ENCODE measurements at regions not wholly inside any gene's neighbourhood (a gene's known extent, or its start where the extent isn't known, plus 50 kb on each side); places are given as distances from the start of the nearest gene placed in this dataset.

- Histone ChIP-seq H3K23me2 (ENCODE audit: low read depth, low read length) (no peaks in the 10 kb centered on the region), H3K9ac (replicated peaks in 1 of 4; ENCODE audit: extremely low read depth in 1 of 4, low read depth in 3 of 4, low read length in 3 of 4) (no peak overlapping the region), H3K4ac (replicated peaks; ENCODE audit: insufficient read length, low read depth, low read length) (no peak overlapping the region), H3K79me1 (ENCODE audit: low read depth, low read length) (no peaks in the 10 kb centered on the region), H2AFZ (ENCODE audit: low read length) (no peak overlapping the region), H3K23ac (ENCODE audit: insufficient read length) (no peak overlapping the region), H4K8ac (ENCODE audit: extremely low read depth, insufficient read depth, low read length) (no peak overlapping the region), H3K27me3 (replicated peaks in 1 of 4; ENCODE audit: control insufficient read depth in 3 of 4, extremely low read depth in 1 of 4, insufficient read depth in 3 of 4, low read length in 3 of 4) (no peaks in the 10 kb centered on the region), H3K79me2 (ENCODE audit: control insufficient read depth in 1 of 2, insufficient read depth in 2 of 2, low read length in 2 of 2) (no peaks in the 10 kb centered on the region), H4K91ac (replicated peaks; ENCODE audit: insufficient read length, low read length) (no peak overlapping the region), H3K56ac (replicated peaks; ENCODE audit: insufficient read length, low read depth, low read length) (no peak overlapping the region), H2BK5ac (ENCODE audit: low read depth, low read length) (no peak overlapping the region), H2BK12ac (ENCODE audit: low read depth, low read length) (no peak overlapping the region), H2BK120ac (replicated peaks; ENCODE audit: low read depth, low read length) (no peak overlapping the region), H3K4me3 (ENCODE audit: extremely low read depth in 1 of 4, insufficient read depth in 2 of 4, low read depth in 3 of 4, low read length in 4 of 4) (no peak overlapping the region), H3K14ac (ENCODE audit: insufficient read length) (no peak overlapping the region), H2BK20ac (ENCODE audit: low read length) (no peak overlapping the region), H4K5ac (ENCODE audit: insufficient read length, low read depth, low read length) (no peak overlapping the region), H3K36me3 (ENCODE audit: control insufficient read depth in 2 of 4, insufficient read depth in 4 of 4, low read length in 3 of 4) (no peaks in the 10 kb centered on the region), H2AK5ac (ENCODE audit: low read depth, low read length) (no peak overlapping the region), H3K18ac (ENCODE audit: extremely low read depth, low read length) (no peak overlapping the region), H3K4me2 (ENCODE audit: insufficient read depth in 1 of 2, low read depth in 2 of 2, low read length in 2 of 2) (no peak overlapping the region), H3K27ac (ENCODE audit: low read depth, low read length) (no peak overlapping the region), H3K9me3 (ENCODE audit: insufficient read depth in 2 of 2, low read depth in 1 of 2, low read length in 1 of 2) (no peaks in the 10 kb centered on the region), H3K4me1 (replicated peaks in 1 of 4; ENCODE audit: control insufficient read depth in 3 of 4, insufficient read depth in 4 of 4, low read length in 3 of 4) (no peaks in the 10 kb centered on the region), H4K20me1 (replicated peaks in 1 of 2; ENCODE audit: control insufficient read depth in 1 of 2, insufficient read depth in 2 of 2, low read length in 2 of 2) (no peaks in the 10 kb centered on the region), H2BK15ac (ENCODE audit: low read length) (no peak overlapping the region)
- CTCF ChIA-PET (ENCODE audit: partially characterized antibody) = no interaction called here
- WGBS, 2 experiments (ENCODE audit: extremely low coverage in 1 of 2, insufficient coverage in 1 of 2, insufficient read length in 1 of 2, insufficient replicate concordance in 2 of 2, low coverage in 1 of 2, low lambda C conversion rate in 2 of 2, missing lambda C conversion rate in 1 of 2) = 90% methylated on average over 3 of the region's 3 CpGs; no CpG with 5 or more reads in 1 of the 2 experiments
- DNase-seq (ENCODE audit: low read depth in 1 of 2, low spot score in 2 of 2) = no peak
- POLR2A ChIA-PET (ENCODE audit: partially characterized antibody) = no interaction called here
- TF ChIP-seq POLR2A (IDR thresholded peaks at IDR 0.05; ENCODE audit: control extremely low read depth in 1 of 2, low read depth in 2 of 2, low read length in 2 of 2) = no peak
- peak; percentile 37; the same call in 1 of the 2 replicates for TF ChIP-seq CEBPB (IDR thresholded peaks at IDR 0.05; ENCODE audit: low read depth, low read length)
- TF ChIP-seq CREB1 (IDR thresholded peaks at IDR 0.05) = no peak
- no peak for FAIRE-seq
Observed at GRCh38 chr6:99833034-99833433, 161.0 kb downstream of the MCHR2 start.

All from H1 (cell line).